Stomach (tissue), 8 donors: ENCODE measurements at regions not wholly inside any gene's neighbourhood (a gene's known extent, or its start where the extent isn't known, plus 50 kb on each side); places are given as distances from the start of the nearest gene placed in this dataset.
"Not testable (repeated sequence)": the region's sequence is repeated elsewhere in the genome, so short reads cannot be mapped to it uniquely, and the experiment has no call there.

Source experiments
- DNase-seq, 2 donors: peaks; one replicate each; pipeline versions ENCODE4 v3.0.0 to v3.0.0-alpha.2; 2013 to 2019
- H3K27ac ChIP-seq, 5 donors: fragments of 200-600 bp in 4 of 5; sonication (generic) in 4 of 5; one replicate each; pipeline ENCODE4 v1.5.1; 2013 to 2019; ENCODE audit warnings: mild to moderate bottlenecking in 1 of 5, moderate library complexity in 1 of 5
- H3K27me3 ChIP-seq, 3 donors: fragments of 200-600 bp; sonication (generic); one replicate each; pipeline ENCODE4 v1.5.1; 2017 to 2019; ENCODE audit warnings: mixed run types in 1 of 3
- H3K36me3 ChIP-seq, 4 donors: fragments of 200-600 bp; sonication (generic); 1 replicate in 3 of 4; 2 replicates in 1 of 4; pipeline ENCODE4 v1.5.1; 2016 to 2019
- H3K4me1 ChIP-seq, 4 donors: fragments of 200-600 bp; sonication (generic); one replicate each; pipeline ENCODE4 v1.5.1; 2016 to 2019
- H3K4me3 ChIP-seq, 4 donors: fragments of 200-600 bp; sonication (generic) in 3 of 4; one replicate each; pipeline ENCODE4 v1.5.1; 2016 to 2019; ENCODE audit warnings: mild to moderate bottlenecking in 1 of 4
- H3K9me3 ChIP-seq, 4 donors: fragments of 200-600 bp; sonication (generic); one replicate each; pipeline ENCODE4 v1.5.1; 2016 to 2019
- CTCF ChIP-seq, 7 experiments: fragments of 450-650 bp in 4 of 7; fragments of 200-600 bp in 3 of 7; sonication (generic) in 3 of 7; IDR thresholded peaks; one replicate each; pipeline ENCODE4 v1.5.1; 2016 to 2019; ENCODE audit warnings: antibody characterized with exemption in 7 of 7, control low read depth in 2 of 7, mild to moderate bottlenecking in 1 of 7
- EP300 ChIP-seq: sonication (generic); formaldehyde crosslinking; IDR thresholded peaks from one replicate; pipeline ENCODE4 v1.6.1; 2017; ENCODE audit warnings: antibody characterized with exemption
- POLR2A ChIP-seq, 4 donors: fragments of 450-650 bp; IDR thresholded peaks; one replicate each; pipeline ENCODE4 v1.6.1; 2016; ENCODE audit warnings: antibody characterized with exemption in 4 of 4, control low read depth in 2 of 4, mild to moderate bottlenecking in 1 of 4, moderate library complexity in 1 of 4
- POLR2AphosphoS5 ChIP-seq, 3 donors: sonication (generic); formaldehyde crosslinking; IDR thresholded peaks; one replicate each; pipeline ENCODE4 v1.6.1; 2016; ENCODE audit warnings: antibody characterized with exemption in 3 of 3
- WGBS, 5 donors: extraction: QIAGEN DNeasy Blood & Tissue Kit in 3 of 5; methylation state at CpG; one replicate each; pipeline versions ENCODE4 v1.1.5 to v1.1.7; 2013 to 2018; 5-methylcytosine and 5-hydroxymethylcytosine counted together
- intact Hi-C: fragments of 100-400 bp; cut with DNase I; formaldehyde crosslinking; loops from one replicate; pipeline ENCODE4 v1.15.1; 2023; ENCODE audit warnings: low total_unique reads
- donor health status: healthy with polysubstance abuse.
- donor health status: Bipolar disorder and iron deficiency.
- donor health status: healthy.

DNA sequence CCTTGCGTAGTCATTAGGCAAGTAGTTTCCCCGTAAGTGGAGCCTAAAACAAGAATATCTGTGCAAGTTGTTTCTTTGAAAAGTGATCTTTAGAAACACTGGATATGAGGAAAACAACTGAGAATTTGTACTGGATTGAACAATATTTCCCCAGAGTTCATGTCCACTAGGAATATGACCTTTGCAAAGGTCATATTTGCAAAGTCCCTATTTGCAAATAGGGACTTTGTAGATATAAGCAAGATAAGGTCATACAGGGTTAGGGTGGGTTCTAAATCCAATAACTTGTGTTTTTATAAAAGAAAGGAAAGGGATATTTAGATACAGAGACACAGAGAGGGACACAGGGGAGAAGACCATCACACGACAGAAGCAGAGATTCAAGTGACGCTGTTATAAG lies 489.2 kb upstream of the ATXN8OS start:
- intact Hi-C loops = no loop called here
- Histone ChIP-seq H3K4me3 (no peak overlapping the region), H3K4me1 (no peaks in the 10 kb centered on the region), H3K9me3 (no peaks in the 10 kb centered on the region), H3K27ac (no peak overlapping the region), H3K27me3 (no peaks in the 10 kb centered on the region), H3K36me3 (no peaks in the 10 kb centered on the region)
- TF ChIP-seq EP300 (no peak), POLR2A (IDR thresholded peaks at IDR 0.05) (no peak), CTCF (IDR thresholded peaks at IDR 0.05) (no peak), POLR2AphosphoS5 (IDR thresholded peaks at IDR 0.05) (no peak)
- 86 to 94% (median 94%) methylated on average over 4 of the region's 4 CpGs for WGBS, 5 donors
- DNase-seq = no peak

DNA sequence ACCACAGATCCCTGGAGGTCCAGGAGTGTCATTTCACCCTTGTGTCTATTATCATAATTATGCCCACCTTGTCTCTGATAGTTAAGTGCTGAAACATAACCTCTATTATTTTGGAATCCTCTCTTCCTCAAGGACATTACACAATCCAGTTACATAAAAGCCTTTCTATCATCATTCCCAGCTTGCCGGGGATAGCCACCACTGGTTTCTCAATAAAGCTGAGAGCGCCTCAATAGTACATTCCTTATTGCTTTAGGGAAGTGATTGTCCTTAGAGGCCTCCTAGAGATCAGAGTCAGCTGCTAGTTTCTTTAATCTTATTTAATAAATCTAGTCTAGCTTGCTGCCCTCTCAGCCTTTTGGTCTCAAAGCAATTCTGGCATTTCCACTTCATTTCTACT lies 490.0 kb upstream of the ATXN8OS start:
- TF ChIP-seq POLR2AphosphoS5 (IDR thresholded peaks at IDR 0.05) (no peak), POLR2A (IDR thresholded peaks at IDR 0.05) (no peak), EP300 (no peak), CTCF (IDR thresholded peaks at IDR 0.05) (no peak)
- 92 to 100% (median 97%) methylated on average over 2 of the region's 2 CpGs for WGBS, 5 donors

GRCh38 chr13:69616396-69616795 lies 491.2 kb upstream of the ATXN8OS start:
- Histone ChIP-seq H3K27me3 (no peaks in the 10 kb centered on the region), H3K36me3 (no peaks in the 10 kb centered on the region), H3K4me1 (no peaks in the 10 kb centered on the region), H3K27ac (no peak overlapping the region), H3K4me3 (no peak overlapping the region), H3K9me3 (no peaks in the 10 kb centered on the region)
- intact Hi-C loops = no loop called here
- 84 to 90% (median 90%) methylated on average over 3 of the region's 3 CpGs for WGBS, 5 donors
- DNase-seq = no peak
- TF ChIP-seq EP300 = no peak
- no peak for TF ChIP-seq CTCF (IDR thresholded peaks at IDR 0.05)
- TF ChIP-seq POLR2AphosphoS5 (IDR thresholded peaks at IDR 0.05) = no peak

More for the DNA sequence above, 490.0 kb upstream of the ATXN8OS start:
- Histone ChIP-seq H3K9me3 (no peaks in the 10 kb centered on the region), H3K27me3 (no peaks in the 10 kb centered on the region), H3K4me1 (no peaks in the 10 kb centered on the region), H3K36me3 (no peaks in the 10 kb centered on the region), H3K27ac (no peak overlapping the region), H3K4me3 (no peak overlapping the region)
- no peak for DNase-seq
- intact Hi-C loops = no loop called here

DNA sequence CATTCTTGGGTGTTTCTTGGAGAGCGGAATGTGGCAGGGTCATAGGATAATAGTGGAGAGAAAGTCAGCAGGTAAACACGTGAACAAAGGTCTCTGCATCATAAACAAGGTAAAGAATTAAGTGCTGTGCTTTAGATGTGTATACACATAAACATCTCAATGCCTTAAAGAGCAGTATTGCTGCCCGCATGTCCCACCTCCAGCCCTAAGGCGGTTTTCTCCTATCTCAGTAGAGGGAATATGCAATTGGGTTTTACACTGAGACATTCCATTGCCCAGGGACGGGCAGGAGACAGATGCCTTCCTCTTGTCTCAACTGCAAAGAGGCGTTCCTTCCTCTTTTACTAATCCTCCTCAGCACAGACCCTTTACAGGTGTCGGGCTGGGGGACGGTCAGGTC lies 492.6 kb upstream of the ATXN8OS start:
- H3K4me1 ChIP-seq, H3K9me3 ChIP-seq, H3K27ac ChIP-seq, H3K27me3 ChIP-seq, DNase-seq, intact Hi-C loops, H3K4me3 ChIP-seq, H3K36me3 ChIP-seq: not testable (repeated sequence)
- 82 to 87% (median 84%) methylated on average over 5 to 8 of the region's 8 CpGs for WGBS, 5 donors

- intact Hi-C loops = no loop called here
- TF ChIP-seq EP300 = no peak
- no peak for TF ChIP-seq CTCF (IDR thresholded peaks at IDR 0.05)
- no peak for TF ChIP-seq POLR2A (IDR thresholded peaks at IDR 0.05)
- no peak for TF ChIP-seq POLR2AphosphoS5 (IDR thresholded peaks at IDR 0.05)
- no peak overlapping the region for H3K4me3 ChIP-seq
- H3K36me3 ChIP-seq = no peaks in the 10 kb centered on the region
- 90 to 100% (median 100%) methylated on average over 1 of the region's 1 CpG for WGBS, 5 donors
- H3K4me1 ChIP-seq = no peaks in the 10 kb centered on the region
- DNase-seq = no peak
- H3K27me3 ChIP-seq = no peaks in the 10 kb centered on the region
- H3K27ac ChIP-seq = no peak overlapping the region
- H3K9me3 ChIP-seq = peaks cover 0 to 10% (median 0%) of the 10 kb centered on the region in 4 donors
These were observed 502.9 kb upstream of the ATXN8OS start for GRCh38 chr13:69604698-69605097.
